AG04450 (cell line): ENCODE measurements at regions not wholly inside any gene's neighbourhood (a gene's known extent, or its start where the extent isn't known, plus 50 kb on each side); places are given as distances from the start of the nearest gene placed in this dataset.

ENCODE experiments used
- CTCF ChIA-PET: fragments of 300-600, 350-600 bp; formaldehyde crosslinking; extraction: SDS; loops from one replicate; lab custom pipeline; 2022; ENCODE audit warnings: antibody characterized with exemption, inconsistent platforms; lab: Charles Lee
- POLR2A ChIA-PET: fragments of 350-600 bp; formaldehyde crosslinking; extraction: SDS; loops from one replicate; lab custom pipeline; 2021; ENCODE audit warnings: antibody characterized with exemption, inconsistent platforms; lab: Yijun Ruan, JAX
- DNase-seq: peaks from one replicate; pipeline ENCODE4 v3.0.0-alpha.2; 2011; ENCODE audit warnings: low read depth, low spot score
- H3K27ac ChIP-seq: one replicate; pipeline ENCODE4 v1.5.1; 2012; ENCODE audit warnings: low read depth, low read length, control low read depth
- H3K27me3 ChIP-seq: one replicate; pipeline ENCODE4 v1.6.0; 2012; ENCODE audit warnings: low read length; ENCODE audit not compliant: control insufficient read depth, insufficient read depth
- H3K4me3 ChIP-seq: 2 replicates; pipeline ENCODE4 v1.5.1; 2011; ENCODE audit warnings: mild to moderate bottlenecking, low read depth, low read length, control low read depth
- H3K9me3 ChIP-seq: 2 replicates; pipeline ENCODE4 v1.5.1; 2012; ENCODE audit warnings: low read length; ENCODE audit not compliant: control insufficient read depth, insufficient read depth
- TF ChIP-seq, protein P1 (sequence below): IDR thresholded peaks from 2 replicates; pipeline ENCODE4 v1.5.1; 2011; ENCODE audit warnings: low read depth, low read length, control low read depth, inconsistent platforms

DNA sequence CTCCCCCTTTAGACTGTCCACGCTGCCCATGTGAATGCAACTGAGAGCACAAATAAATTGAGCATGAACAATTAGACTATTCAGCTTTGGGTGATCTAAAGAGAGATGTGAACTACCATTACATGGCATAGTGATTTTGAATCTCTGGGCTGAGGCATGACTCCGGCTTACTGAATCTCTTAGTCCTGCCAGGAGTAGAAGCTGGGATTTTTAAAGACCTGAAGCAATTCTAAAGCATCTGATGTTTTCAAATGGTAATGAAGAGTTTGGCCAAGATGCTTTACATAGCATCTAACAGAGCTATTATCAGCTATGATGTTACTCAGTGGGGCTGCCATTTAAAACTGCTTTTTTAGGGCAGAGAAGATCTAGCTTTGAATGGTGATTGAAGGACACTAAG is 1059.1 kb downstream of the SORCS3 start:
- Histone ChIP-seq H3K9me3 (peaks cover 9% of the 10 kb centered on the region; the same call in 1 of the 2 replicates), H3K4me3 (no peak overlapping the region), H3K27ac (no peak overlapping the region), H3K27me3 (no peaks in the 10 kb centered on the region)
- ChIA-PET POLR2A (no interaction called here), CTCF (no interaction called here)
- DNase-seq: no peak
- TF ChIP-seq, protein P1, sequence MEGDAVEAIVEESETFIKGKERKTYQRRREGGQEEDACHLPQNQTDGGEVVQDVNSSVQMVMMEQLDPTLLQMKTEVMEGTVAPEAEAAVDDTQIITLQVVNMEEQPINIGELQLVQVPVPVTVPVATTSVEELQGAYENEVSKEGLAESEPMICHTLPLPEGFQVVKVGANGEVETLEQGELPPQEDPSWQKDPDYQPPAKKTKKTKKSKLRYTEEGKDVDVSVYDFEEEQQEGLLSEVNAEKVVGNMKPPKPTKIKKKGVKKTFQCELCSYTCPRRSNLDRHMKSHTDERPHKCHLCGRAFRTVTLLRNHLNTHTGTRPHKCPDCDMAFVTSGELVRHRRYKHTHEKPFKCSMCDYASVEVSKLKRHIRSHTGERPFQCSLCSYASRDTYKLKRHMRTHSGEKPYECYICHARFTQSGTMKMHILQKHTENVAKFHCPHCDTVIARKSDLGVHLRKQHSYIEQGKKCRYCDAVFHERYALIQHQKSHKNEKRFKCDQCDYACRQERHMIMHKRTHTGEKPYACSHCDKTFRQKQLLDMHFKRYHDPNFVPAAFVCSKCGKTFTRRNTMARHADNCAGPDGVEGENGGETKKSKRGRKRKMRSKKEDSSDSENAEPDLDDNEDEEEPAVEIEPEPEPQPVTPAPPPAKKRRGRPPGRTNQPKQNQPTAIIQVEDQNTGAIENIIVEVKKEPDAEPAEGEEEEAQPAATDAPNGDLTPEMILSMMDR: no peak

DNA sequence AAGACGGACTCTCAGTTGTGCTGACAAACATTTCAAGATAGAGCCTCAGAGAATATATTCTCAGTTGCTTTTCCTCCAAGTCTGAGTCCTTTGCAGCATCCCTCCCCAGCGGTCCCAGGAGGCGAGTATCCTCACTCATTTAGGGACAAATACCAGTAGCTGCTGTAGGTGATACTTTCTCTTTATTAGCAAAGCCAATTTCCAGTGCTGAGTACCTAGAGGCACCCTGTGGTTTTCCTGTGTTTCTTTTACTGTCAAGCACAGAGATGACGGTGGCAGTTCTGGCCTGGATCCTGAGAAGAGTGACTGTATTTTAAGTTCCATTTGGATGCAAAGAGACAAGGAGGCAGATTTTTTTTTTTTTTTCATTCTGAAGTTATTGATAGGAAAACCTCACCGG is 1058.4 kb downstream of the SORCS3 start:
- ChIA-PET POLR2A (no interaction called here), CTCF (no interaction called here)
- Histone ChIP-seq H3K27me3 (no peaks in the 10 kb centered on the region), H3K9me3 (peaks cover 9% of the 10 kb centered on the region; the same call in 1 of the 2 replicates), H3K27ac (no peak overlapping the region), H3K4me3 (no peak overlapping the region)
- no peak for DNase-seq
- TF ChIP-seq, protein P1: no peak

DNA sequence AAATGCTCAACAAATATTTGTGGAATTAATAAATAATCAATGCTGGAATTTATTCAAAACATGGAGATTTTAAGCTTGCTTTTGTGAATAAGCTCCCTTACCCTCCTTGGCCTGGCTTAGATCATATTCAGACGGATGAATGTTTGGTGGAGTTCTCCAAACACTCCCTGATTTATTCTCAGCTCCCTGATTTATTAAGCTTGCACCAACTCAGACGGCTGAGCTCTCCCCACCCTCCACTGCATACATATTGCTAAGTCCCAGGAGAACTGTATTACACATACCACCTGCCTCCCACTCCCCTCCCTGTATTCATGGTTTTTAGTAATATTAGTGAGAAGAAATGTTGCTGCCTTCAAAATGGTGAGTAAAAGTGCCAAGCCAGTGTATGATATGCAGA is 1057.5 kb downstream of the SORCS3 start:
- DNase-seq: no peak
- TF ChIP-seq, protein P1: no peak
- H3K27ac ChIP-seq: no peak overlapping the region
- ChIA-PET POLR2A (no interaction called here), CTCF (no interaction called here)
- H3K27me3 ChIP-seq: no peaks in the 10 kb centered on the region
- H3K9me3 ChIP-seq: peaks cover 9% of the 10 kb centered on the region; the same call in 1 of the 2 replicates
- no peak overlapping the region for H3K4me3 ChIP-seq

DNA sequence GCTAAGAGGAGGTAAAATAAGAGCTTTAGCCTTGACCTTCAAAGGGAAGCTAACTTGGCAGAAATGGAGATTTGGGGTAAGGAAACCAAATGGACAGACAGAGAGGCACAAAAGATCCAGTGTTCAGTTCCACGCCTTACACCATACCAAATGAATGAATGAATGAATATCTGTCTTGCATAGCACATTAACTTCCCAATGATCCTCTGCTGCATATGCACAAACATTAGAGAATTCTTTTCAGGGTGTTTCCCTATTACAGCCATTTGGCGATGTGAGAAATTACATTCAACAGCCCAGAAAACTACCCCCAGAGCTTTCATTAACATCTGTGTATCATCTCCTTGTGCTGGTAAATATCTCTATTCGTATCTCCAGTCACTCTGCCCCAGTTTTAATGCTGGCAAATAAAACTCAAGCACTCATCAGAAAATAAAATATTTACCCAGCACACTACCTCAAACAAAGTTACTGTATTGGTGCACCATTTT is 1056.2 kb downstream of the SORCS3 start:
- Histone ChIP-seq H3K9me3 (peaks cover 5% of the 10 kb centered on the region; the same call in 1 of the 2 replicates), H3K27me3 (no peaks in the 10 kb centered on the region), H3K27ac (no peak overlapping the region), H3K4me3 (no peak overlapping the region)
- no peak for DNase-seq
- TF ChIP-seq, protein P1: no peak
- POLR2A ChIA-PET: no interaction called here
- CTCF ChIA-PET: no interaction called here

DNA sequence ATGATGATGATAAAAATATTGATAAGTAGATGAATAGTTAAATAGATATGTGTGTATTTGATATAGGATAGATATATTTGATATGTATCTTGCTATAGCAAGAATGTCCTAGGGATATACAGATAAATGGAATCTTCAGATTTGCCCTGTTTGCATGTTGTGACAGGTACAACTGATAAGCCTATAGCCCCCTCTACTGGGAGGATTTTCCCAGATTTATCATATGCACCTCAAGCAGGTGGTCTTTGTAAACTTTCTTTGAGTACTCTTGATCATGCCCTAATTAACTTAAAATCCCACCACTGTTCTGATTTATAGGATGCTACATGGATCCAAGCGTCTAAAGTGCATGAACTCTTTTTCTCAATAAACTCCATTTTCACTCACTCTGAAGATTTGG is 1050.7 kb downstream of the SORCS3 start:
- DNase-seq: no peak
- TF ChIP-seq, protein P1: no peak
- H3K4me3 ChIP-seq: no peak overlapping the region
- ChIA-PET POLR2A (no interaction called here), CTCF (no interaction called here)
- H3K9me3 ChIP-seq: no peaks in the 10 kb centered on the region
- H3K27me3 ChIP-seq: no peaks in the 10 kb centered on the region
- no peak overlapping the region for H3K27ac ChIP-seq
